Rectal smooth muscle tissue (tissue), 1 donor: ENCODE measurements at regions not wholly inside any gene's neighbourhood (a gene's known extent, or its start where the extent isn't known, plus 50 kb on each side); places are given as distances from the start of the nearest gene placed in this dataset.

Source experiments
- H3K27ac ChIP-seq: one replicate; pipeline ENCODE4 v1.7.0; 2013; ENCODE audit warnings: low read depth, low read length, inconsistent platforms
- H3K27me3 ChIP-seq: one replicate; pipeline ENCODE4 v1.7.0; 2013; ENCODE audit warnings: low read length; ENCODE audit not compliant: control insufficient read depth, insufficient read depth
- H3K36me3 ChIP-seq: one replicate; pipeline ENCODE4 v1.7.0; 2013; ENCODE audit warnings: low read length; ENCODE audit not compliant: control insufficient read depth, insufficient read depth
- H3K4me1 ChIP-seq: one replicate; pipeline ENCODE4 v1.7.0; 2013; ENCODE audit warnings: low read length; ENCODE audit not compliant: control insufficient read depth, insufficient read depth
- H3K4me3 ChIP-seq: one replicate; pipeline ENCODE4 v1.7.0; 2013; ENCODE audit warnings: low read length
- H3K9ac ChIP-seq: one replicate; pipeline ENCODE4 v1.7.0; 2013; ENCODE audit warnings: low read length

DNA sequence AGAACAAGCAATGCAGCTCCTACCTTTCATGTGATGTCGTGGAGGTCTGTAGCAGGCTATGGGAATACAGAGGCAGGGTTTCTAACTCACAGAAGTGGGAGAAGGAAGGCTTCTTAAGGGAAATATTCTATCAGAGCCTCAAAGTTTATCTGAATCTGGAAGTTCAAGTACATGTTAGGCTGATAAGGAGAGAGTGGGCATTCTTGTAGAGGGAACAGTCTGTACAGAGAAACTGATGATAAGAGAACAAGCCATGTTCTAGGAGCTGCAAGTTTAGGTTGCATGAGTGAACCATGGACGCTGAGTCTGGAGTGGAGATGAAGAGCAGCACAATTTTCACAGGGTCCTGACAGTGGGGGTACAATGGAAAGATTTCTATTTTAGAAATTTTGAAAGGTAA is 344.0 kb downstream of the CHRM3 start:
- Histone ChIP-seq H3K4me1 (peaks cover 2% of the 10 kb centered on the region), H3K36me3 (no peaks in the 10 kb centered on the region), H3K27me3 (no peaks in the 10 kb centered on the region), H3K27ac (no peak overlapping the region), H3K9ac (no peak overlapping the region), H3K4me3 (no peak overlapping the region)

DNA sequence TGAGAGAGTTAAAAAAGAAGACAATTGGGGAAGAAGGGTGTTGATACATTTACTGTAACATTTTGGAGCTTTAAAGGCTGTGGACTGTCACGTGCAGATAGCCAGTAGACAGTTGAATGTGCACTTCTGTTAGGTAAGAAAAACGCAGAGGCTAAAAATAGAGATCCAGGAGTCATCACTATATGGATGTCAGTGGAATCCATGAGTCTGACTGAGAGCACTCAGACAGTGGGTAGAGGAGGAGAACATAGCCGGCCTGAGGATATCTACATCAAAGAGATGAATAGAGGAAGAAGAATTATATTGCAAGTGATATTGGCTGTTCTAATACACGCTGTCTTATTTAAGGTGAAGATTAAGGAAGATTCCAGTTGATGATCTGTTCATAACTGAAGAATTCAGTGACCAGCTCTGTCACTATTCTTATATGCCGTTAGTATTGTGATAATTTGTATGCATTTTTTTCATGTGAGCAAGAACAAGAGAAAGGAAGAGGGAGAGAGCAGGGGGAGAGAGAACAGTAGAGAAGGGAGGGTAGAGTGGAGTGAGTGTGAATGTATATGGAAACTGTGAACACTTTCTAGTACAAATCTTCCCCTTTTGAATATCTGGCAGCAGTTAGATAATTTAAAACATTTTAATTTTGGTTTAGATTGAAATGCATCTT is 344.8 kb downstream of the CHRM3 start:
- Histone ChIP-seq H3K36me3 (no peaks in the 10 kb centered on the region), H3K4me1 (peaks cover 2% of the 10 kb centered on the region), H3K27ac (no peak overlapping the region), H3K27me3 (no peaks in the 10 kb centered on the region), H3K9ac (no peak overlapping the region), H3K4me3 (no peak overlapping the region)

DNA sequence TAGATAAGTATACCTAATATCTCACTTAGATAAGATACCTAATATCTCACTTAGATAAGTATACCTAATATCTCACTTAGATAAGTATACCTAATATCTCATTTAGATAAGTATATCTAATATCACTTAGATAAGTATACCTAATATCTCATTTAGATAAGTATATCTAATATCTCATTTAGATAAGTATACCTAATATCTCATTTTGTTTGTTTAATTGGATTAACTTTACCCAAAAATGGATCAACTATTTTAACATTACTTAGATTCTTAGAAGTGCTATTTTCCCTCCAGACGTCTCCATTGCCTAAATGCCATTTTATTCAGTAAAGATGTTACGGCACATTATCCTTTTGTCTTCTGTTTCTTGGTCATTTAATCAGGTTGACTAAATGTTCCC is 346.4 kb downstream of the CHRM3 start:
- Histone ChIP-seq H3K9ac (no peak overlapping the region), H3K4me1 (peaks cover 2% of the 10 kb centered on the region), H3K4me3 (no peak overlapping the region), H3K36me3 (no peaks in the 10 kb centered on the region), H3K27ac (no peak overlapping the region), H3K27me3 (no peaks in the 10 kb centered on the region)

DNA sequence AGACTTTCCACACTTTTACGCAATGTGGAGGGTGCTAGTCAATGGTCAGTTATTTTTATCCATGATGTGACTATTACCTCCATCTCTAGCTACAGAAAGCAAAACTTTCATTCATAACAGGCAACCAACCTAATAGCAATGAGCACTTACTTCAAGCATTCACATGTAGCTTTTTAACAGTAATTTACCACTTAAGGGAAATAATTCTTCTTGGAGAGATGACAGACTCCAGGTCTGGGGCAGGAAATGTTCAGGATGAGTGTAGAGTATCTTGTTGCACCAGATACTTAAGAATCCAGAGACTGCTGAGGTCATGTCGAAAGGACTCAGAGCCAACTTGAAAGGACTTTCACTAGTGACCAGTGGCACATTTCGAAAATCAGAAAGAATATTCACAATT is 347.6 kb downstream of the CHRM3 start:
- Histone ChIP-seq H3K36me3 (no peaks in the 10 kb centered on the region), H3K4me1 (peaks cover 7% of the 10 kb centered on the region), H3K9ac (no peak overlapping the region), H3K27me3 (no peaks in the 10 kb centered on the region), H3K27ac (no peak overlapping the region), H3K4me3 (no peak overlapping the region)

DNA sequence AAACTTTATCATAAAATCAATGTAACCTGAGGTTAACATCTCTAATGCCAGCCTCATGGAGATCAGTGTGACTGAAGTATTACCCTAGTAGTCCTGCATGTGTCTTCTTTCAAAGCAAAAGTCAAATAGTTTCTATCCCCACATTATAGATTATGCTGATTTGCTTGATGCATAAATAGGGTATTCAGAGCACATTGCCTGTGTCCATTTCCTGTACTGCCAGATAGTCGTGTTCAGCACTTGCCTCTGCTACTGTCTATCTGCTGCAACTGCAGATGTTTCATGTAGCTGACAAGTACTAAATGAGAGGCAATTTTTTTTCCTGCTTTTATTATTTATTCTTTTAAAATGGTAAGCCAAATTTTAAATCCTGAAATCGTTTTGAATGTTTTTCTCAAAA is 348.7 kb downstream of the CHRM3 start:
- H3K36me3 ChIP-seq = no peaks in the 10 kb centered on the region
- H3K9ac ChIP-seq = no peak overlapping the region
- H3K4me3 ChIP-seq = no peak overlapping the region
- no peaks in the 10 kb centered on the region for H3K27me3 ChIP-seq
- no peak overlapping the region for H3K27ac ChIP-seq
- H3K4me1 ChIP-seq = peaks cover 7% of the 10 kb centered on the region

DNA sequence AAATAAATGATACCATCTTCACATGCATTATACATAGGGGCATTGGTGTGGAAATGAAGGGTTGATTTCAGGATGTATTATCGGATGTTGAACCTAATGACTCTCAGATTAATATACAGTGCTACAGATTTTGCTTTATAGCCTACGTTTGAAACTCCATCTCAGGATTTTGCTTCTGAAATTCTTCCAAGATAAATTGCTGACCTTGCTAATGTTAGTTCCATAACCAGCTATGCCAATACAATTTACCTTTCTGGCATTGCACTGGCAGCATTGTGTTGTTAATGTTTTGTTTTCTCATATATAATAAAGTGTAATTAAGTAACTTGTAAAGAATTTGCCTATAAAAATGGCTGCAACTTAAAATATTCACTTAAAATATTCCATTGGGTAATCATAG is 350.1 kb downstream of the CHRM3 start:
- no peaks in the 10 kb centered on the region for H3K36me3 ChIP-seq
- H3K4me1 ChIP-seq = peaks cover 5% of the 10 kb centered on the region
- no peaks in the 10 kb centered on the region for H3K27me3 ChIP-seq
- no peak overlapping the region for H3K9ac ChIP-seq
- H3K27ac ChIP-seq = no peak overlapping the region
- no peak overlapping the region for H3K4me3 ChIP-seq

DNA sequence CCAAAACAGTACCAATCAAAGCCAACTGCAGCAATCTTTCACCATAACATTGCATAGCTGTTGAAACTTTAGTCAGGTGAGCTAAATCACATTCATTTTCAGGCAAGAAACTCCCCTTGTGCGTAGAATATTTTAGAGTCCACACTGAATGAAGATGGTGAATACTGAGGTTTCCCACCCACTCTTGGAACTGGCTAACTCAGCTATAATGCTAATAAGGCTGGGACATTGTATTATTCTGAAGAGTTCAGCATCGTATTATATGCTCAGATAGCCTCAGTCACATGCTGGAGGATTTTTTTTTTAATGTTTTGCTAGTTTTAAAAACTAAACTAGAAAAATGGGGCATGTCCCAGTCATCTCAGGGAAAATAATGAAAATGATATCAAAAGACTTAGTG is 352.3 kb upstream of the FMN2 start:
- no peak overlapping the region for H3K27ac ChIP-seq
- H3K36me3 ChIP-seq = no peaks in the 10 kb centered on the region
- no peak overlapping the region for H3K9ac ChIP-seq
- H3K4me1 ChIP-seq = peaks cover 5% of the 10 kb centered on the region
- no peak overlapping the region for H3K4me3 ChIP-seq
- H3K27me3 ChIP-seq = no peaks in the 10 kb centered on the region

DNA sequence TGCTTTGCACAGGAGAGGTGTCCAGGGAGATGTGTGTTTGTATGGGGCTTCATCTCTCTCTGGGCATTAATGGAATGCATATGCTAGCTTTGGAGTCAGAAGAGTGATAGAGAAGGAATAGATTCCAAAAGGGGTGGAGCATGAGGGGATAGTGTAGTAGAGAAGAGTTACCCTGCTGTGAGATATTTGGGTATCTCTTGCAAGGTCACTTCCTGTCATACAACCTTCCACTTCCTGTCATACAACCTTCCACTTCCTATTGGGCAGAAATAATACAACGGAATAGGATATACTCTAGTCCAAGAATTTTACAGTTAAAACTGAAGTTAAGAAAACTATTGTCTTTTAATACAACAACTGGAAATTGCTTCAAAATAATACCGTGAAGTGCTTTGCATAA is 351.8 kb upstream of the FMN2 start:
- no peak overlapping the region for H3K4me3 ChIP-seq
- H3K27ac ChIP-seq = no peak overlapping the region
- no peaks in the 10 kb centered on the region for H3K36me3 ChIP-seq
- peaks cover 5% of the 10 kb centered on the region for H3K4me1 ChIP-seq
- H3K27me3 ChIP-seq = no peaks in the 10 kb centered on the region
- H3K9ac ChIP-seq = no peak overlapping the region

DNA sequence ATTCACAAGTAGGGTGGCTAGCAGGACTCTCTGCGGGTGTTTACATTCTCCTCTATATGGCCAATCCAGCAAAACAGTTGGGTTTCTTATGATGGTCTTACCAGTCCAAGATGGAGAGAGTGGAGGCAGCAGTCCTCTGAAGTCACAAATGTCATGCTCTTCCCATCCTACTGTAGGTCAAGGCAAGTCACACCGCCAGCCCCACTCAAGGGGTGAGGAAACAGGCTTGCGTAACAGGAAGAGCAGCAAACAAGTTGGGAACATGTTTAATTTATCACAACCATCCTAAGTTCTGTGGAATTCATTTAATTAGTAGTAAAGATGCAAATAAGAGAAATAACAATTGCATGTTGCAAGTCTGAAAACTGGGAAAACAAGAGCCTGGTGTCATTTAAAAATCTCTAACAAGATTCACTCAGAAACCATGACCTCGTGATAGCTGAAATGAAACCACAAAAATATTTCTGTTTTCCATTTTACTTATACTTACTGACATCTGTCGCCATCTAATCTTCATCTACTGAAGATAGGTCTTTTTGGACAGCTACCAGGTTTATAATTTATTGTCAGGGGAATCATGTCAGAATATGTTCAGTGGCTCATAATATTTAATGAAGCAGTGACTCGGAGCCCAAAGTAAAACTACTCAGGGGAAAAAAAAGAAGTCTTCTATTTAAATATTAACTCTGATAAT is 349.1 kb upstream of the FMN2 start:
- Histone ChIP-seq H3K36me3 (no peaks in the 10 kb centered on the region), H3K4me3 (no peak overlapping the region), H3K27ac (no peak overlapping the region), H3K27me3 (no peaks in the 10 kb centered on the region), H3K4me1 (peaks cover 5% of the 10 kb centered on the region), H3K9ac (no peak overlapping the region)

DNA sequence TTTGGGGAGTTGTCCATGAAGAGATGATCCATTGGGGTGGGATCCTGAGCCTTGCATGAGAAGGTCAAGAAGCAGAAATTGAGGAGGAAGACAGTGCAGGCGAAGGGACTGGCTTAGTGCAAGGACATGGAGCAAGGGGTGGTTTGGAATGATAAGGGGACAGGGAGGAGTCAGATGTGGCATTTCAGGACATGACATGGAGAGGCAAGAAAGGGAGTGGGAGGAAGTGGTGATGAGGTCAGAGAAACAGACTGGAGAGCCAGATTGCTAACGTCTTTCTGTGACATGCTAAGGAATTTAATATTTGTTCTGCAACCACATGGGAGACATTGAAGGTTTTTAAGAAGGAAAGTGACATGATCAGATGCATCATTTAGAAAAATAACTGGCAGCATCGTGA is 346.8 kb upstream of the FMN2 start:
- Histone ChIP-seq H3K27me3 (no peaks in the 10 kb centered on the region), H3K4me1 (no peaks in the 10 kb centered on the region), H3K27ac (no peak overlapping the region), H3K4me3 (no peak overlapping the region), H3K9ac (no peak overlapping the region), H3K36me3 (no peaks in the 10 kb centered on the region)

DNA sequence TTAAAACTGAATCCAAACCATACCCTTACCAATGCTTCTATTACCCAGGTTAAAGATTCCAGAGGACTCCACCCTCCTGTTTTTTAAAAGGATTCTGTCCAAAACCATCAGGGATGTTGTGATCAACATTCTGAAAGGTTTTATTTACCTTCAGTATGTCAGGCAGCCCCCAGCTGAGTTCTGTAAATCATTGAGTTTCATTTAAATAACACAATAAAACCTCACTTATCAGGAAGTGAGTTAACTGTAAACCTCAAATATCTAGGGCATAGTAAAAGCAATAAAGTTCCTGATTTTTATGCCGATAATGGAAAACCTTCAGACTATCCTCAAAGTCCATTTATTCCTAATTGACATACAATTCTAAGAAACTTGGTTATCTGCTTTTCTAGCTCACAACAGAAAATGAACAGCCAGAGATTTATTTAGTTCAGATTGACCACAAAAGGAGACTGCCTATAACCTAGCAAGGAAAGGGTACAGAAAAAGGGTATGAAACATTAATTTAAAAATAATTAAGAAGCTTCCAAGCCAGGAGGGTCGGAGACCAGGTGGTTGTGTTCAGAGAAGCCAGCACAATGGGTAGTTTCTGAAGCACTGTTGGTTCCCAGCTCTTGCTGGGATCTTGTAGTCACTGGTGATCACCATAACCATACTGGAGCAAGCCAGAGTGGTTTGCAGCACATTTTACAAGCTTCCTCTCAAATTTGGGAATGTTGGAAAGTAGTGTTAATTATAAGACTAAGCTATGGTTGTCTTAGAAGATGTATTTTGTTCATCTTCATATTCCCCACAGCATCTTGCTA is 336.4 kb upstream of the FMN2 start:
- H3K4me3 ChIP-seq = no peak overlapping the region
- no peaks in the 10 kb centered on the region for H3K27me3 ChIP-seq
- no peak overlapping the region for H3K27ac ChIP-seq
- H3K36me3 ChIP-seq = no peaks in the 10 kb centered on the region
- no peak overlapping the region for H3K9ac ChIP-seq
- H3K4me1 ChIP-seq = no peaks in the 10 kb centered on the region

DNA sequence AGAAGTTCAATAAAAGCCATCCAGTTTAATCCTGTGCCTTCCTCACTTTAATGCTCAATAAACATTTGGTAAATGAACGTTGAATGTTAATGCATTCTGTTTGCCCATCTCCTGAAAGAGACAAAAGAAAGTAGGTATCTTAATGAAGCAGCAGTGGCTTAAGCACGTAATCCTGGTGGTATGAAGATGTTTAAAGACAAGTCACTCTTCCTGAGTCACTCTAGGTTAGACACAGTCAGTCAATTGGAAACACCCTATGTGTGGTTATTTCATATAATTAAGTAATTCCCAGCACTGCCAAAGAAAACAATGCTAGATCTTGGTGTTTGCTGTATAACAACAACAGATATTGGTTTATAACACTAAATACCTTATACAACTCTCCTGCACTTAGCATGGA is 334.0 kb upstream of the FMN2 start:
- peaks cover 2% of the 10 kb centered on the region for H3K4me1 ChIP-seq
- no peak overlapping the region for H3K9ac ChIP-seq
- no peak overlapping the region for H3K4me3 ChIP-seq
- no peak overlapping the region for H3K27ac ChIP-seq
- no peaks in the 10 kb centered on the region for H3K36me3 ChIP-seq
- H3K27me3 ChIP-seq = no peaks in the 10 kb centered on the region
